Mesenchymal stem cell (in vitro differentiated cells and primary cell): ENCODE measurements at regions not wholly inside any gene's neighbourhood (a gene's known extent, or its start where the extent isn't known, plus 50 kb on each side); places are given as distances from the start of the nearest gene placed in this dataset.
A peak's percentile ranks its signal among the peaks of the same experiment; 100 is the strongest.
"Not testable (repeated sequence)": the region's sequence is repeated elsewhere in the genome, so short reads cannot be mapped to it uniquely, and the experiment has no call there.

Source experiments
- DNase-seq: peaks from one replicate; pipeline ENCODE4 v3.0.0-alpha.2; 2013
- H2AFZ ChIP-seq: one replicate; pipeline ENCODE4 v1.6.1; 2013; ENCODE audit warnings: low read depth, mild to moderate bottlenecking, control low read depth, inconsistent platforms, low read length, moderate library complexity
- H2AK5ac ChIP-seq: 2 replicates; pipeline ENCODE4 v1.6.1; 2013; ENCODE audit warnings: low read length, moderate library complexity, mild to moderate bottlenecking, inconsistent platforms; ENCODE audit not compliant: severe bottlenecking
- H2BK120ac ChIP-seq: one replicate; pipeline ENCODE4 v1.6.1; 2013; ENCODE audit warnings: low read depth, mild to moderate bottlenecking, inconsistent platforms, low read length, moderate library complexity
- H2BK12ac ChIP-seq, 2 experiments: one replicate each; pipeline ENCODE4 v1.6.1; 2013; ENCODE audit warnings: inconsistent platforms in 2 of 2, low read length in 2 of 2, mild to moderate bottlenecking in 2 of 2, moderate library complexity in 2 of 2, control low read depth in 1 of 2
- H2BK15ac ChIP-seq: one replicate; pipeline ENCODE4 v1.6.1; 2013; ENCODE audit warnings: mild to moderate bottlenecking, low read depth, inconsistent platforms; ENCODE audit not compliant: poor library complexity, severe bottlenecking
- H2BK5ac ChIP-seq: 2 replicates; pipeline ENCODE4 v1.6.1; 2013; ENCODE audit warnings: low read depth, mild to moderate bottlenecking, low read length, control low read depth, inconsistent platforms; ENCODE audit not compliant: poor library complexity, severe bottlenecking
- H3K14ac ChIP-seq, 2 experiments: one replicate each; pipeline ENCODE4 v1.6.1; 2013; ENCODE audit warnings: inconsistent platforms in 2 of 2, low read length in 2 of 2, control low read depth in 1 of 2, mild to moderate bottlenecking in 1 of 2, moderate library complexity in 1 of 2
- H3K18ac ChIP-seq, 2 experiments: one replicate each; pipeline ENCODE4 v1.6.1; 2013; ENCODE audit warnings: inconsistent platforms in 2 of 2, low read length in 2 of 2, control low read depth in 1 of 2, low read depth in 1 of 2, mild to moderate bottlenecking in 1 of 2
- H3K23ac ChIP-seq, 2 experiments: one replicate each; pipeline ENCODE4 v1.6.1; 2013; ENCODE audit warnings: inconsistent platforms in 2 of 2, low read length in 2 of 2, mild to moderate bottlenecking in 2 of 2, moderate library complexity in 2 of 2, control low read depth in 1 of 2
- H3K27ac ChIP-seq: 2 replicates; pipeline ENCODE4 v1.5.1; 2013; ENCODE audit warnings: mild to moderate bottlenecking, moderate library complexity, low read length, control low read depth, inconsistent platforms; ENCODE audit not compliant: poor library complexity, severe bottlenecking
- H3K27me3 ChIP-seq, 2 experiments: 2 replicates each; pipeline versions ENCODE4 v1.6.1 to v1.7.0; 2013; ENCODE audit warnings: low read length in 2 of 2, mild to moderate bottlenecking in 2 of 2, moderate library complexity in 2 of 2, control low read depth in 1 of 2, inconsistent platforms in 1 of 2; ENCODE audit not compliant: control insufficient read depth in 1 of 2, insufficient read depth in 1 of 2
- H3K36me3 ChIP-seq, 2 experiments: 2 replicates each; pipeline versions ENCODE4 v1.6.1 to v1.7.0; 2013; ENCODE audit warnings: low read length in 2 of 2, control low read depth in 1 of 2, inconsistent platforms in 1 of 2, low read depth in 1 of 2, mild to moderate bottlenecking in 1 of 2; ENCODE audit not compliant: insufficient read depth in 2 of 2, control insufficient read depth in 1 of 2
- H3K4ac ChIP-seq, 2 experiments: one replicate each; pipeline ENCODE4 v1.6.1; 2013; ENCODE audit warnings: inconsistent platforms in 2 of 2, low read length in 2 of 2, mild to moderate bottlenecking in 2 of 2, moderate library complexity in 2 of 2, control low read depth in 1 of 2, low read depth in 1 of 2
- H3K4me1 ChIP-seq: 2 replicates; pipeline ENCODE4 v1.6.1; 2013; ENCODE audit warnings: low read depth, low read length, control low read depth; ENCODE audit not compliant: control insufficient read depth, insufficient read depth
- H3K4me2 ChIP-seq: 2 replicates; pipeline ENCODE4 v1.6.1; 2013; ENCODE audit warnings: low read length, mild to moderate bottlenecking, inconsistent platforms; ENCODE audit not compliant: poor library complexity, severe bottlenecking
- H3K4me3 ChIP-seq, 2 experiments: 2 replicates each; pipeline versions ENCODE4 v1.5.1 to v1.7.0; 2013; ENCODE audit warnings: low read length in 2 of 2, mild to moderate bottlenecking in 2 of 2, control low read depth in 1 of 2, low read depth in 1 of 2; ENCODE audit not compliant: insufficient read depth in 1 of 2
- H3K79me1 ChIP-seq: replicated peaks from 2 replicates; pipeline ENCODE4 v1.6.1; 2013; ENCODE audit warnings: mild to moderate bottlenecking, control low read depth, low read length, inconsistent platforms; ENCODE audit not compliant: poor library complexity, severe bottlenecking
- H3K9ac ChIP-seq: 2 replicates; pipeline ENCODE4 v1.7.0; 2013; ENCODE audit warnings: mild to moderate bottlenecking, low read length, moderate library complexity
- H3K9me3 ChIP-seq: 2 replicates; pipeline ENCODE4 v1.7.0; 2013; ENCODE audit warnings: mild to moderate bottlenecking, low read length; ENCODE audit not compliant: control insufficient read depth
- H4K8ac ChIP-seq: one replicate; pipeline ENCODE4 v1.6.1; 2013; ENCODE audit warnings: inconsistent platforms, mild to moderate bottlenecking, low read length, moderate library complexity
- H4K91ac ChIP-seq: one replicate; pipeline ENCODE4 v1.6.1; 2013; ENCODE audit warnings: mild to moderate bottlenecking, low read length, inconsistent platforms
- WGBS: methylation state at CpG from one replicate; pipeline ENCODE4 v1.1.7; 2013; ENCODE audit warnings: mixed read lengths; 5-methylcytosine and 5-hydroxymethylcytosine counted together

GRCh38 chr13:56173346-56173745, 967.4 kb upstream of the PRR20A start:
- H3K4me3 ChIP-seq: no peak overlapping the region
- no peak overlapping the region for H2BK5ac ChIP-seq
- no peak overlapping the region for H2BK12ac ChIP-seq
- no peak overlapping the region for H3K23ac ChIP-seq
- H3K9ac ChIP-seq: no peak overlapping the region
- no peaks in the 10 kb centered on the region for H3K27me3 ChIP-seq
- no peak overlapping the region for H3K4ac ChIP-seq
- WGBS: 81% methylated on average over 2 of the region's 2 CpGs
- H3K4me1 ChIP-seq: no peaks in the 10 kb centered on the region
- H3K9me3 ChIP-seq: peaks cover 18% of the 10 kb centered on the region
- H2AFZ ChIP-seq: no peak overlapping the region
- no peak overlapping the region for H3K27ac ChIP-seq
- no peaks in the 10 kb centered on the region for H3K36me3 ChIP-seq
- H4K91ac ChIP-seq: no peak overlapping the region
- H2AK5ac ChIP-seq: no peak overlapping the region
- no peak overlapping the region for H2BK120ac ChIP-seq
- H3K14ac ChIP-seq: no peak overlapping the region
- no peak overlapping the region for H2BK15ac ChIP-seq
- no peaks in the 10 kb centered on the region for H3K79me1 ChIP-seq
- no peak overlapping the region for H4K8ac ChIP-seq
- DNase-seq: no peak
- H3K4me2 ChIP-seq: no peak overlapping the region
- H3K18ac ChIP-seq: no peak overlapping the region

DNA sequence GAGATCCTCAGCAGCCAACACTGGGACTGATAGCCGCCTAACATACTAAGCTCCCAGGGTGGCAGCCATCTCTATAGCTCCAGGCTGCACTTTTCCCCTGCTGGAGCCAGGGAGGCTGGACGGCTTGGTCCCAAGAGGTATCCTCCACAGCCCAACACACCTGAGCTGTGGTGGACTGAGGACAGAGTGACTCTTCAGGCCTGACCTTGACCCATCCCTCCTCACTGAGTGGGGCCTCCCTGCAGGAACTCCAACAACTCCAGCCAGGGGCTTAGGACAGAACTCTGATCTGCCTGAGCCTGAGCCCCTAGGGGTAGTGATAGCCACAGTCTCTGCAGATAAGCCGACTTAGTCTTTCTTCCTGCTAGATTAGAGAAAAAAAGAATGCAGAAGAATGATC, 958.1 kb upstream of the PRR20A start:
- H3K9ac ChIP-seq: no peak overlapping the region
- DNase-seq: no peak
- H2BK15ac ChIP-seq: no peak overlapping the region
- no peak overlapping the region for H4K8ac ChIP-seq
- H3K9me3 ChIP-seq: peaks cover 14% of the 10 kb centered on the region
- no peaks in the 10 kb centered on the region for H3K4me1 ChIP-seq
- H2BK5ac ChIP-seq: no peak overlapping the region
- H3K23ac ChIP-seq: no peak overlapping the region
- no peak overlapping the region for H3K27ac ChIP-seq
- H4K91ac ChIP-seq: no peak overlapping the region
- H3K36me3 ChIP-seq: no peaks in the 10 kb centered on the region
- H2AFZ ChIP-seq: no peak overlapping the region
- no peaks in the 10 kb centered on the region for H3K27me3 ChIP-seq
- no peak overlapping the region for H3K4me2 ChIP-seq
- no peak overlapping the region for H3K18ac ChIP-seq
- H2AK5ac ChIP-seq: no peak overlapping the region
- no peaks in the 10 kb centered on the region for H3K79me1 ChIP-seq
- H3K4me3 ChIP-seq: no peak overlapping the region
- no peak overlapping the region for H2BK12ac ChIP-seq
- H2BK120ac ChIP-seq: no peak overlapping the region
- no peak overlapping the region for H3K14ac ChIP-seq
- no peak overlapping the region for H3K4ac ChIP-seq
- WGBS: 77% methylated on average over 3 of the region's 3 CpGs

- H3K18ac ChIP-seq: no peak overlapping the region
- no peak overlapping the region for H3K9ac ChIP-seq
- no peak overlapping the region for H2AFZ ChIP-seq
- H3K79me1 ChIP-seq: no peaks in the 10 kb centered on the region
- no peak overlapping the region for H3K4me2 ChIP-seq
- no peak for DNase-seq
- H2BK120ac ChIP-seq: no peak overlapping the region
- H3K14ac ChIP-seq: no peak overlapping the region
- H3K9me3 ChIP-seq: peaks cover 9% of the 10 kb centered on the region
- no peaks in the 10 kb centered on the region for H3K4me1 ChIP-seq
- 93% methylated on average over 13 of the region's 15 CpGs for WGBS
- no peak overlapping the region for H3K4ac ChIP-seq
- no peak overlapping the region for H2BK12ac ChIP-seq
- no peak overlapping the region for H4K91ac ChIP-seq
- H3K23ac ChIP-seq: no peak overlapping the region
- no peak overlapping the region for H2BK15ac ChIP-seq
- no peaks in the 10 kb centered on the region for H3K27me3 ChIP-seq
- no peak overlapping the region for H4K8ac ChIP-seq
- H3K36me3 ChIP-seq: no peaks in the 10 kb centered on the region
- H3K4me3 ChIP-seq: peak overlapping the region in 1 of 2 experiments; percentile 5
- H3K27ac ChIP-seq: no peak overlapping the region
- no peak overlapping the region for H2AK5ac ChIP-seq
- H2BK5ac ChIP-seq: no peak overlapping the region
These were observed 953.4 kb upstream of the PRR20A start for GRCh38 chr13:56187331-56187730.

DNA sequence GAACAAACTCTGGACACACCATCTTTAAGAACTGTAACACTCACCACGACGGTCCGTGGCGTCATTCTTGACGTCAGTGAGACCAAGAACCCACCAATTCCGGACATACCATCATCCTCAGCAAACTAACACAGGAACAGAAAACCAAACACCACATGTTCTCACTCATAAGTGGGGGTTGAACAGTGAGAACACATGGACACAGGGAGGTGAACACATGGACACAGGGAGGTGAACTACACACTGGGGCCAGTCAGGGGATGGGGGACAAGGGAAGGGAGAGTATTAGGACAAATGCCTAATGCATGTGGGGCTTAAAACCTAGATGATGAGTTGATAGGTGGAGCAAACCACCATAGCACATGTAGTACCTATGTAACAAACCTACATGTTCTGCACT, 952.1 kb upstream of the PRR20A start:
- not testable (repeated sequence) for H3K23ac ChIP-seq, H3K14ac ChIP-seq, H2AK5ac ChIP-seq, H3K36me3 ChIP-seq, H2BK15ac ChIP-seq, H3K4me1 ChIP-seq, H3K4ac ChIP-seq, H2BK12ac ChIP-seq, H3K4me3 ChIP-seq, H3K9me3 ChIP-seq, H3K27ac ChIP-seq, H4K8ac ChIP-seq, DNase-seq, H3K9ac ChIP-seq, H3K18ac ChIP-seq, H2BK120ac ChIP-seq, H3K79me1 ChIP-seq, H2AFZ ChIP-seq, H4K91ac ChIP-seq, H2BK5ac ChIP-seq, H3K27me3 ChIP-seq, H3K4me2 ChIP-seq
- WGBS: 97% methylated on average over 5 of the region's 6 CpGs
